A673 (cell line): ENCODE measurements at regions not wholly inside any gene's neighbourhood (a gene's known extent, or its start where the extent isn't known, plus 50 kb on each side); places are given as distances from the start of the nearest gene placed in this dataset.

ENCODE experiments used
- BruUV-seq: library from RNA; stranded (reverse); fragments of 400-500 nt; replicated peaks from 2 replicates; lab custom pipeline; 2021; lab: Mats Ljungman, UMichigan
- CTCF ChIA-PET: fragments of 300-600 bp; sonication (Branson Sonifier 250); formaldehyde crosslinking; loops from one replicate; lab custom pipeline; 2022; ENCODE audit warnings: antibody characterized with exemption; lab: Charles Lee
- POLR2A ChIA-PET: fragments of 300-600 bp; sonication (Branson Sonifier 250); formaldehyde crosslinking; loops from one replicate; lab custom pipeline; 2022; ENCODE audit warnings: antibody characterized with exemption; ENCODE audit not compliant: low non-redundant PET; lab: Charles Lee
- DNase-seq: peaks from one replicate; pipeline ENCODE4 v3.0.0-alpha.2; 2015; ENCODE audit warnings: low spot score
- H3K27ac ChIP-seq: fragments of 200-600 bp; sonication (generic); 2 replicates; pipeline ENCODE4 v1.5.1; 2016; ENCODE audit warnings: mixed run types, low read depth, mild to moderate bottlenecking, mixed read lengths, antibody characterized with exemption, low read length; ENCODE audit not compliant: poor library complexity, severe bottlenecking
- H3K27me3 ChIP-seq: fragments of 200-600 bp; sonication (generic); replicated peaks from 2 replicates; pipeline ENCODE4 v1.6.1; 2017; ENCODE audit warnings: mixed run types, low read depth, mild to moderate bottlenecking, mixed read lengths, antibody characterized with exemption, low read length; ENCODE audit not compliant: insufficient read depth, poor library complexity
- H3K36me3 ChIP-seq: fragments of 200-600 bp; sonication (generic); 2 replicates; pipeline ENCODE4 v1.6.1; 2016; ENCODE audit warnings: mixed run types, mild to moderate bottlenecking, mixed read lengths, antibody characterized with exemption, low read length; ENCODE audit not compliant: insufficient read depth, poor library complexity, severe bottlenecking
- H3K4me1 ChIP-seq: fragments of 200-600 bp; sonication (generic); 2 replicates; pipeline ENCODE4 v1.6.1; 2017; ENCODE audit warnings: mixed run types, mild to moderate bottlenecking, mixed read lengths, antibody characterized with exemption, low read length; ENCODE audit not compliant: insufficient read depth, poor library complexity, severe bottlenecking
- H3K4me3 ChIP-seq: fragments of 200-600 bp; sonication (generic); 2 replicates; pipeline ENCODE4 v1.5.1; 2016; ENCODE audit warnings: low read depth, mixed run types, mild to moderate bottlenecking, mixed read lengths, low read length; ENCODE audit not compliant: poor library complexity, severe bottlenecking
- H3K9me3 ChIP-seq: fragments of 200-600 bp; sonication (generic); 2 replicates; pipeline ENCODE4 v1.6.1; 2016; ENCODE audit warnings: mixed run types, low read depth, mild to moderate bottlenecking, mixed read lengths, antibody characterized with exemption, low read length; ENCODE audit not compliant: poor library complexity, severe bottlenecking
- EZH2 ChIP-seq: fragments of 200-600 bp; sonication (generic); IDR thresholded peaks from 2 replicates; pipeline ENCODE4 v1.6.1; 2017; ENCODE audit warnings: borderline replicate concordance, low read depth, mild to moderate bottlenecking, mixed read lengths, antibody characterized with exemption, low read length; ENCODE audit not compliant: poor library complexity, severe bottlenecking
- intact Hi-C: fragments of 100-400 bp; cut with micrococcal nuclease; formaldehyde crosslinking; loops from one replicate; pipeline ENCODE4 v1.10.0; 2022; ENCODE audit not compliant: unreplicated experiment
- TF ChIP-seq, protein P1 (sequence below): fragments of 300-800, 200-600 bp; sonication (generic); conservative IDR thresholded peaks from 2 replicates; pipeline ENCODE4 v1.5.1; 2017; ENCODE audit warnings: low read depth, mild to moderate bottlenecking, antibody characterized with exemption, low read length, moderate library complexity, mixed read lengths

DNA sequence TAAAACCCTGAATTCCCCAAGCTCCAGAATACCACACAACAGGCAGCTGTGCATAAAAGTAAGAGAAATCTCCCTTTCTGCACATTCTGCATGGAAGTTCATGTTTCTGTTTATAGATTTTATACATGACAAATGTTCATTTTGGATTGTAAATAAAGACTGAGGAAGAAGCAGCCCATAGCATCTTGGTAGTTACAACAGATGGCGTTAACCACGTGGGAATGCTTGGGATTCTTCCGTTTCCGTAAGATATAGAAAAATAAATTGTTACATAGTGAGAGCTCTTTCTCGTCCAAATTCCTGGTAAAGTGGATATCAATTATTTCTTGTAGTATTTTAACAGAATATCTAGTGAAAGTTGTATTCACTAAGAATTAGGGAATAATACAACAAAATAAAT is 1016.5 kb downstream of the GRM8 start:
- intact Hi-C loops, result no loop called here
- Histone ChIP-seq H3K36me3 (no peaks in the 10 kb centered on the region), H3K4me3 (no peak overlapping the region), H3K9me3 (peaks cover under 1% of the 10 kb centered on the region), H3K4me1 (no peaks in the 10 kb centered on the region), H3K27me3 (no peaks in the 10 kb centered on the region), H3K27ac (no peak overlapping the region)
- ChIA-PET CTCF (no interaction called here), POLR2A (no interaction called here)
- no TSS peak for BruUV-seq
- TF ChIP-seq, protein P1, sequence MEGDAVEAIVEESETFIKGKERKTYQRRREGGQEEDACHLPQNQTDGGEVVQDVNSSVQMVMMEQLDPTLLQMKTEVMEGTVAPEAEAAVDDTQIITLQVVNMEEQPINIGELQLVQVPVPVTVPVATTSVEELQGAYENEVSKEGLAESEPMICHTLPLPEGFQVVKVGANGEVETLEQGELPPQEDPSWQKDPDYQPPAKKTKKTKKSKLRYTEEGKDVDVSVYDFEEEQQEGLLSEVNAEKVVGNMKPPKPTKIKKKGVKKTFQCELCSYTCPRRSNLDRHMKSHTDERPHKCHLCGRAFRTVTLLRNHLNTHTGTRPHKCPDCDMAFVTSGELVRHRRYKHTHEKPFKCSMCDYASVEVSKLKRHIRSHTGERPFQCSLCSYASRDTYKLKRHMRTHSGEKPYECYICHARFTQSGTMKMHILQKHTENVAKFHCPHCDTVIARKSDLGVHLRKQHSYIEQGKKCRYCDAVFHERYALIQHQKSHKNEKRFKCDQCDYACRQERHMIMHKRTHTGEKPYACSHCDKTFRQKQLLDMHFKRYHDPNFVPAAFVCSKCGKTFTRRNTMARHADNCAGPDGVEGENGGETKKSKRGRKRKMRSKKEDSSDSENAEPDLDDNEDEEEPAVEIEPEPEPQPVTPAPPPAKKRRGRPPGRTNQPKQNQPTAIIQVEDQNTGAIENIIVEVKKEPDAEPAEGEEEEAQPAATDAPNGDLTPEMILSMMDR, result no peak
- TF ChIP-seq EZH2, result no peak
- no peak for DNase-seq

- TF ChIP-seq, protein P1, result no peak
- no peak for TF ChIP-seq EZH2
- CTCF ChIA-PET, result no interaction called here
- BruUV-seq, result no TSS peak
Measured at GRCh38 chr7:126228356-126229061, 1024.2 kb downstream of the GRM8 start.

DNA sequence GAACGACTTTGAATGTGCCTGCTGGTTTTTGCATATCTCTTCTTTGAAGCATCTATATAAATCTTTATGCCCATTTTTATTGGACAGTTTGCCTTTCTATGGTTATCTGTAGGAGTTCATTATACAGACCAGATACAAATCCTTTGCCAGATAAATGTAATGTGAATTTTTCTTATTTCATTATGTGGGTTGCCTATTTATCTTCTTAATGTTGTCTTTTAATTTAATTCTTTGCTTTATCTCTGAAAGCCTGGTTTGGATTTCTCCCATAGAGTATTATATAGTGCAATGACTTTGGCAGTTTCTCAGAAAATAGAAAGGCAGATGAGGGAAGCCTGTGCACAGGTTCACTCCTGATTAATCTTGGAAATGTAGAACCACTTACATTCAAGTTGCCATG is 1025.1 kb downstream of the GRM8 start:
- ChIA-PET POLR2A (no interaction called here), CTCF (no interaction called here)
- TF ChIP-seq EZH2, result no peak
- TF ChIP-seq, protein P1, result no peak
- H3K9me3 ChIP-seq, result no peaks in the 10 kb centered on the region
- no peak for DNase-seq
- H3K27me3 ChIP-seq, result no peaks in the 10 kb centered on the region
- no peaks in the 10 kb centered on the region for H3K4me1 ChIP-seq
- no peaks in the 10 kb centered on the region for H3K36me3 ChIP-seq
- H3K4me3 ChIP-seq, result no peak overlapping the region
- H3K27ac ChIP-seq, result no peak overlapping the region
- BruUV-seq, result no TSS peak
- intact Hi-C loops, result no loop called here

More at GRCh38 chr7:126228356-126229061, 1024.2 kb downstream of the GRM8 start:
- no peaks in the 10 kb centered on the region for H3K27me3 ChIP-seq
- no peak overlapping the region for H3K4me3 ChIP-seq
- H3K36me3 ChIP-seq, result no peaks in the 10 kb centered on the region
- H3K27ac ChIP-seq, result no peak overlapping the region
- POLR2A ChIA-PET, result no interaction called here
- no peak for DNase-seq
- intact Hi-C loops, result no loop called here
- no peaks in the 10 kb centered on the region for H3K9me3 ChIP-seq
- H3K4me1 ChIP-seq, result no peaks in the 10 kb centered on the region
